Activated CD8-positive, alpha-beta memory T cell treated with anti-CD3 and anti-CD28 coated beads, Interleukin-2, amount 10 ng/mL, durations not matched to agents 7 days and 5 days (primary cell): ENCODE measurements at regions not wholly inside any gene's neighbourhood (a gene's known extent, or its start where the extent isn't known, plus 50 kb on each side); places are given as distances from the start of the nearest gene placed in this dataset.

ENCODE experiments used
- ATAC-seq: fragments of 150-1000 bp; cut with Tn5 transposase; one replicate; pipeline ENCODE4 v1.10.0; 2021; ENCODE audit warnings: moderate library complexity
- CTCF ChIA-PET: fragments of 350-600 bp; sonication (Branson Sonifier 250); formaldehyde crosslinking; loops from one replicate; lab custom pipeline; 2021; ENCODE audit warnings: antibody characterized with exemption; lab: Charles Lee
- DNase-seq: peaks from one replicate; pipeline ENCODE4 v3.0.0-alpha.2; 2020
- H3K27ac Mint-ChIP-seq: one replicate; pipeline ENCODE4 v1.8.0; 2021; ENCODE audit warnings: mild to moderate bottlenecking, mixed read lengths
- H3K27me3 Mint-ChIP-seq: one replicate; pipeline ENCODE4 v1.8.0; 2021; ENCODE audit warnings: mixed read lengths
- H3K36me3 Mint-ChIP-seq: one replicate; pipeline ENCODE4 v1.8.0; 2021; ENCODE audit warnings: mild to moderate bottlenecking, mixed read lengths
- H3K4me1 Mint-ChIP-seq: one replicate; pipeline ENCODE4 v1.8.0; 2021; ENCODE audit warnings: mixed read lengths
- H3K4me3 Mint-ChIP-seq: one replicate; pipeline ENCODE4 v1.8.0; 2021; ENCODE audit warnings: mild to moderate bottlenecking, moderate library complexity, mixed read lengths
- H3K9me3 Mint-ChIP-seq: one replicate; pipeline ENCODE4 v1.8.0; 2022; ENCODE audit warnings: low read depth, mixed read lengths

DNA sequence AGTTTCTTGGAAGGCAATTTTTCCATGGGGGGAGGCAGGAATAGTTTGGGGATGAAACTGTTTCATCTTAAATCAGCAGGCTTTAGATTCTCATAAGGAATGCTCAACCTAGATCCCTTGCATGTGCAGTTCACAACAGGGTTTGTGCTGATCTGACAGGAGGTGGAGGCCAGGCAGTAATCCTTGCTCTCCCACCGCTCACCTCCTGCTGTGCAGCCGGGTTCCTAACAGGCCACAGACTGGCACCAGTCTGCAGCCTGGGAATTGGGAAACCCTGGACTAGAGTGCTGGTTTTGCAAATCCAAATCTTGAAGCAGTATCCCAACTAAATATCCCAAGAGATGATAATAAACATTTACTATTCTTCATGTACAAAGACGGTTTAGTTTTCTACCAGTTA lies 256.3 kb upstream of the TMCO5A start:
- no peaks in the 10 kb centered on the region for H3K27me3 Mint-ChIP-seq
- no peak overlapping the region for H3K4me3 Mint-ChIP-seq
- H3K9me3 Mint-ChIP-seq, result no peaks in the 10 kb centered on the region
- DNase-seq, result no peak
- H3K36me3 Mint-ChIP-seq, result no peaks in the 10 kb centered on the region
- no peaks in the 10 kb centered on the region for H3K4me1 Mint-ChIP-seq
- no peak overlapping the region for H3K27ac Mint-ChIP-seq
- CTCF ChIA-PET, result no interaction called here
- no peak for ATAC-seq

DNA sequence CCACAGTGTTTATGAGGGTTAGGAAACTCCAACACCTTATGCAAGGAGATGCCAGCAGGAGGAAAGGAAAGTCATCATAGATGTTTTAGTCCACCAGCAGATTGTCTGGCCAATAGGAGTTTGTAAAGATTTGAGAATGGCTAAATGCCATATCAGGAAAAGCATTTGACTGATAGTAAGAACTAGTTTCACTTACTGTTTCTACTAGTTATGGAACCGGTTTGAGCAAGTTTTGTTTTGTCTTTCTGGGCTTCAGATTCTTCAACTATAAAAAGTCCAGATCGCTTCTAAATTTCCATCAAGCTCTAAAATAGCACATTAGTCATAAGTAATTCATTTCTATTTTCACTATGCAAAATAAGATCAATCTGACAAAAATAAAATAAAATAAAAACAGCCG lies 254.8 kb upstream of the TMCO5A start:
- DNase-seq (no peak), ATAC-seq (no peak)
- H3K4me1 Mint-ChIP-seq, result no peaks in the 10 kb centered on the region
- H3K36me3 Mint-ChIP-seq, result no peaks in the 10 kb centered on the region
- no peak overlapping the region for H3K27ac Mint-ChIP-seq
- H3K9me3 Mint-ChIP-seq, result no peaks in the 10 kb centered on the region
- H3K27me3 Mint-ChIP-seq, result no peaks in the 10 kb centered on the region
- H3K4me3 Mint-ChIP-seq, result no peak overlapping the region
- CTCF ChIA-PET, result no interaction called here

DNA sequence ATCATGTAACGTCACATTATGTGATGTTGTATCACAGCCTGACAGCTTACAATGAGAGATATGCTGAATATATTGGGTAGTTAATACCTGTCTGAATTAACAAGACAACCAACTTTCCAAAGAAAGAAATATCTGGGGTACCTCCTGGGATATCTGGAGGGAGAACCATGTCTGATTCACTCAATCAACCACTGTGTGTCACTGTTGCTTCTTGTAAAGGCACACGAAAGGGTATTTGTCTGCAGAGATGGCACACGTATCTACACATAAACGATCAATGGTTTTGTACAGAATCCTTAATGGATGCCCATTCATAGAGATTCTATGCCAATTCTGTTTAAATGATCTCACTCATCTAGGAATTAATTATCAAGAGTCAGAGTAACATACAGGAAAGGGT lies 252.1 kb upstream of the TMCO5A start:
- H3K4me1 Mint-ChIP-seq, result no peaks in the 10 kb centered on the region
- ATAC-seq (no peak), DNase-seq (no peak)
- peaks cover 5% of the 10 kb centered on the region for H3K9me3 Mint-ChIP-seq
- no peak overlapping the region for H3K27ac Mint-ChIP-seq
- CTCF ChIA-PET, result no interaction called here
- no peak overlapping the region for H3K4me3 Mint-ChIP-seq
- H3K36me3 Mint-ChIP-seq, result no peaks in the 10 kb centered on the region
- H3K27me3 Mint-ChIP-seq, result no peaks in the 10 kb centered on the region

DNA sequence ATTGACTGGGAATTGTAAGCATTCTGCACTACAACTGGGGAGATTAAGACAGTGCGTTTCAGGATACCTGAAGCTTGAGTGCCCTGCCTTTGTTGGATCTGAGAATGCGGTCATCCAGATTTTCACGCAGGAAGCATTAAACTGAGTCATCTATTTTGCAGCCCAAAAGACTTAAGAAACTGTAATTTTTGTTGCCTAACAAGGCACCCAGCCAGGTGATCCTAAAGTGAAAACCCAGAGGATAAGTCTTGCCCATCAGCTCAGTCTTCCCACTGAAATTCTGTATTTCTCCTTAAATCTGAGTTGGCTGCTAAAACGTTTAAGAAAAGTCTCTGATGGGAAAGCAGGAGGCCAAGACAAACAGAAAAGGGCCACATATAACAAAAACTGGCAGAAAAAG lies 242.5 kb upstream of the TMCO5A start:
- no peaks in the 10 kb centered on the region for H3K36me3 Mint-ChIP-seq
- DNase-seq, result no peak
- no peak overlapping the region for H3K4me3 Mint-ChIP-seq
- ATAC-seq, result no peak
- no peaks in the 10 kb centered on the region for H3K9me3 Mint-ChIP-seq
- no peaks in the 10 kb centered on the region for H3K27me3 Mint-ChIP-seq
- CTCF ChIA-PET, result no interaction called here
- no peaks in the 10 kb centered on the region for H3K4me1 Mint-ChIP-seq
- H3K27ac Mint-ChIP-seq, result no peak overlapping the region

DNA sequence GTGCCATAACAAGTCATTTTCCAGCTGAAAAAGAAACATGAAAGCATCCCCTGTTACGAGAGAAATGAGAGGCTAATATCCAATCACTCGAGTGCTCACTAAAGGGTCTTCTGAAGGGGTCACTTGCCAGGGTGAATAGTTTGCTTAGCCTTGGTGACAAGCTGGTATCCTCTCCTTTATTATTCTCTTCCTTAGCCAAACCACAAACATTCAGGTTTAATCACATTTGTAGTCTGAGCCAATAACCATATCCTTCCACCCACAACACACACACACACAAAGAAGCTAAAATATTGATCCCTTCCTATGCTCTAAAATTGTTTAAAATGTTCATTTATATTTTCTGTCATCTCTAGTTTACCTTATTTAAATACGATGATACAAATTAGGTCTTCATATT lies 240.5 kb upstream of the TMCO5A start:
- CTCF ChIA-PET, result no interaction called here
- Mint-ChIP-seq H3K4me3 (no peak overlapping the region), H3K36me3 (no peaks in the 10 kb centered on the region), H3K4me1 (no peaks in the 10 kb centered on the region), H3K27me3 (no peaks in the 10 kb centered on the region), H3K27ac (no peak overlapping the region), H3K9me3 (no peaks in the 10 kb centered on the region)
- ATAC-seq, result no peak
- DNase-seq, result no peak

DNA sequence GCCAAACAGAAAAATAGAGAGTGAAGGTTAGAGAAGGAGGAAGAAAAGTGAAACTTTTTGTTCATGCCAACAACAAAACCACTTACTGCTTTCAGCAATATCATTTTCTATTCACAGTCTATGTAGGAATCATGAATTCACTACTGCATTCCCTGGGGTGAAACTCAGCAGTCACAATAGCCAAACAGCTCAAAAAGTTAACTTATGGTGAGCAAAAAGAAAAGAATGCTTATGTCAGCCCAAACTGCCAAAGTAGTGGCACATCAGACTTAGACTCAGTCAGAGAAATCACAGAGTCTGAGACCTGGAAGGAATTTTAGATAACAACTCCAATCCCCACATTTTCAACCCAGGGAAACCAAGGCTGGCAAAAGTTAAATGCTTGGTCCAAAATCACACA lies 238.7 kb upstream of the TMCO5A start:
- no peak for DNase-seq
- ATAC-seq, result no peak
- H3K36me3 Mint-ChIP-seq, result no peaks in the 10 kb centered on the region
- no peaks in the 10 kb centered on the region for H3K9me3 Mint-ChIP-seq
- H3K27ac Mint-ChIP-seq, result no peak overlapping the region
- no peaks in the 10 kb centered on the region for H3K4me1 Mint-ChIP-seq
- H3K27me3 Mint-ChIP-seq, result no peaks in the 10 kb centered on the region
- CTCF ChIA-PET, result no interaction called here
- no peak overlapping the region for H3K4me3 Mint-ChIP-seq

DNA sequence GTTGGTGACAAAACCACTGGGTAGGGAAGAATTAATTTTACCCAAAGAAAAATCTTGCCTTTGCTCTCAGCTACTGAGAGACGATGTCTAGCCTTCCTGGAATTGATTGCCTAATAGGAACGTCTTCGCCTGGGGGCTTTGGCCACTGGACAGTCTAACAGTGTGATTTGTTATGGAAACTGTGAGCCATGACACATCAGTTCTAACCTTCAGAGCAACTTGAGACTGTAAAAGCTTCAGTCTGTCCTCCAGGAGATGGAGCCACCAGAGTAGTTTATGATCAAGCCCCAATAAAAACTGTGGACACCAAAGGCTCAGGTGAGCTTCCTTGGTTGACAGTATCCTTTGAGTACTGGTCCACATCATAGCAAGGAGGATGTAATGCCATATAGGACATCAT lies 235.8 kb upstream of the TMCO5A start:
- ATAC-seq (no peak), DNase-seq (no peak)
- H3K36me3 Mint-ChIP-seq, result no peaks in the 10 kb centered on the region
- H3K27ac Mint-ChIP-seq, result no peak overlapping the region
- no peaks in the 10 kb centered on the region for H3K27me3 Mint-ChIP-seq
- CTCF ChIA-PET, result no interaction called here
- H3K9me3 Mint-ChIP-seq, result no peaks in the 10 kb centered on the region
- no peaks in the 10 kb centered on the region for H3K4me1 Mint-ChIP-seq
- no peak overlapping the region for H3K4me3 Mint-ChIP-seq

DNA sequence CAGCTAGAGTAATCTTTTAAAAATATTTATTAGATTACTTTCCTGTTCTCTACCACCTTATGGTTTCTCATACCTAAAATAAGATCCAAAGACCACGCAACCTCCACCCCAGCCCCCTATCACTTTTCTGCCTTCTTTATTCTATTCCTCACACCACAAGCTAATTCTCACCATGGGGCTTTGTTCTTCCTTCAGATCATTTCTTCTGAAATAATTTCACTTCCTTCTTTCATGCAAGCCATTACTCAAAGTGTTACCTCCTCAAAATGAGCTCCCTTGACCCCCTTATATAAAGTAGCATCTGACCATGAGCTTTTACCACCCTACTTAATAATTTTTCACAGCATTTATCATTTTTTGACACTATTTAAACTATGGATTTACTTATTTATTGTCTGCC lies 233.2 kb upstream of the TMCO5A start:
- no peaks in the 10 kb centered on the region for H3K9me3 Mint-ChIP-seq
- no peaks in the 10 kb centered on the region for H3K4me1 Mint-ChIP-seq
- ATAC-seq (no peak), DNase-seq (no peak)
- H3K27ac Mint-ChIP-seq, result no peak overlapping the region
- H3K36me3 Mint-ChIP-seq, result no peaks in the 10 kb centered on the region
- CTCF ChIA-PET, result no interaction called here
- no peak overlapping the region for H3K4me3 Mint-ChIP-seq
- H3K27me3 Mint-ChIP-seq, result no peaks in the 10 kb centered on the region

DNA sequence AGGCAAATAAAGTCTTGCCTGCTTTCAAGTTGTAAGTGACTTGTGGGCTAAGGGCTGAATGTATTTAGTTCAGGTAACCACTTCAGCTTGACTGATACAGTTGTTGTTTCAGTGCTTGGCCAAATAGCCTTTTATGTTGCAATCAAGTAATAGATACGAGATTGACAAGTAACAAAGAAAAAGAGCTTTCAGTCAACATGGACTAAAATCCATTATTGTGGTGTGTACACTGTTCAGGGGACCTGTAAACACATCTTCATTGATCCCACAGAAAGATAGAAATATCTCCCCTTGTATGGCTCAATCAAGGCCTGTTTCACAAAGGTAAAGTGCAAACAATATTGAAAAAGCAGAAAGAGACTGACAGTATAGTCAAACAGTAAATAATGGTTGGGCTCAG lies 224.8 kb upstream of the TMCO5A start:
- Mint-ChIP-seq H3K27ac (no peak overlapping the region), H3K36me3 (no peaks in the 10 kb centered on the region), H3K4me3 (no peak overlapping the region), H3K27me3 (no peaks in the 10 kb centered on the region), H3K9me3 (no peaks in the 10 kb centered on the region), H3K4me1 (no peaks in the 10 kb centered on the region)
- ATAC-seq (no peak), DNase-seq (no peak)
- CTCF ChIA-PET, result no interaction called here

DNA sequence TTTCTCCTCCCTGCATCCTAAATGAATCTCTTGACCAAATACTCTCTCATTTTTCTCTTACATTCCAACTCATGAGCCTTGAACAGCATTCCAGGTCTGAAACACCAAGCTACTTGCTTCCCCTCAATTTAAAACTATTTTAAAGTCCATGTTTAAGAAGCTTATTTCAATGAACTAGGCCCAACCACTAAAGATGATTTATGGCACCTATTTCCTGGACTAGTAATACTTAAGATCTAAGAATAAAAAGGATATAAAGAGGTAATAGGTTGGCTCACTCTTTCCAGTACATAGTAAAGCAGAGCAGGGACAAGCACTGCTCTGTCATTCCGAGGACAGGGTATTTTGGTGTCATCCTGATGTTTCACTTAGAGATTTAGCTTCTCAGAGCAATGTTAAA lies 219.3 kb upstream of the TMCO5A start:
- no peaks in the 10 kb centered on the region for H3K36me3 Mint-ChIP-seq
- CTCF ChIA-PET, result no interaction called here
- no peak overlapping the region for H3K27ac Mint-ChIP-seq
- DNase-seq (no peak), ATAC-seq (no peak)
- no peak overlapping the region for H3K4me3 Mint-ChIP-seq
- no peaks in the 10 kb centered on the region for H3K4me1 Mint-ChIP-seq
- no peaks in the 10 kb centered on the region for H3K27me3 Mint-ChIP-seq
- peaks cover 2% of the 10 kb centered on the region for H3K9me3 Mint-ChIP-seq

DNA sequence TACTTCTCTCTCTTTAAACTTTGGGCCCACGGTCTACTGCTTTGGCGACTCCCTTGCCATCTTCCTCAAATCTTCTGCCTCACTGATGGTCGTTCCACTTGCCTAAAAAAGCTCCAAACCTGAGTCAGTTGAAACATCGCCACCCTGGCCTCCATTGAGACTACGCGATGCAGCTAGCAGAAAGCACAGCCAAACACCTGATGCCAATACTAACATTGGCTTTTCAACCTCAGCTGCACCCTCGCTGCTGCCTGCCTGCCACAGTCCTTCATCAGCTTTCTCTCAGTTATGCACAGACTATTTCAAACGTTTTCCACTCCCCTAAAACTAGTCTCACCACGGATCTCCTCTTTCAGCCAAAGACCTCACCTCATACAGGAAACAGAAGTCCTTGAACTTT lies 214.2 kb upstream of the TMCO5A start:
- Mint-ChIP-seq H3K9me3 (peaks cover 2% of the 10 kb centered on the region), H3K36me3 (no peaks in the 10 kb centered on the region), H3K27ac (no peak overlapping the region), H3K27me3 (no peaks in the 10 kb centered on the region), H3K4me1 (no peaks in the 10 kb centered on the region), H3K4me3 (no peak overlapping the region)
- ATAC-seq, result no peak
- CTCF ChIA-PET, result no interaction called here
- DNase-seq, result no peak

DNA sequence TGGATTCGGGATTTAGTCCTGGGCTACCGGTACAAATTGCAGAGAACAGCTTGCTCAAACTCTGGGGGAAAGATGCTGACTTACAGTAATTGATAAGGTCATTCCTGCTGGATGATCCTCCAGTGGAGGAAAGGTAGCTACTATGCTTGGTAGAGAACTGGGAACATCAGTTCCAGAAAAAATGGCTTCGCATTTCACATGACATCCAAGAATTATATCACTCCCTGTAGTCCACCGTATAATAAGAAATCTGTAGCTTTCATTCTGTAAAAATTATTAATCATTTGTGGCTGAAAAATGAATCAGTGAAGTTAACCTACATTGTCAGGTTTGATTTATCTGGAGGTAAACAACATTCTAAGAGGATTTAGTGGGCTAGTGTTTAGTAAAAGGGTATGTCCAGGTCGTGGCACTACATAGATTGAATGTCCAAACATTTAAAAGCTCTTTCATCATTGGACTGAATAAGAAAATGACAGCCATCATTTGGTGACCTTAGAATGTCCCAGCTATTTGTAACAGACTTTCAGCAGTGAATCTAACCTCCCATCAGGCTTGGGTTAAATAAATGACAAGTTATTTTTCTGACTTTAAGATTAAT lies 203.2 kb upstream of the TMCO5A start:
- H3K36me3 Mint-ChIP-seq, result no peaks in the 10 kb centered on the region
- H3K27ac Mint-ChIP-seq, result no peak overlapping the region
- no peak overlapping the region for H3K4me3 Mint-ChIP-seq
- ATAC-seq (no peak), DNase-seq (no peak)
- CTCF ChIA-PET, result no interaction called here
- no peaks in the 10 kb centered on the region for H3K4me1 Mint-ChIP-seq
- no peaks in the 10 kb centered on the region for H3K9me3 Mint-ChIP-seq
- no peaks in the 10 kb centered on the region for H3K27me3 Mint-ChIP-seq

DNA sequence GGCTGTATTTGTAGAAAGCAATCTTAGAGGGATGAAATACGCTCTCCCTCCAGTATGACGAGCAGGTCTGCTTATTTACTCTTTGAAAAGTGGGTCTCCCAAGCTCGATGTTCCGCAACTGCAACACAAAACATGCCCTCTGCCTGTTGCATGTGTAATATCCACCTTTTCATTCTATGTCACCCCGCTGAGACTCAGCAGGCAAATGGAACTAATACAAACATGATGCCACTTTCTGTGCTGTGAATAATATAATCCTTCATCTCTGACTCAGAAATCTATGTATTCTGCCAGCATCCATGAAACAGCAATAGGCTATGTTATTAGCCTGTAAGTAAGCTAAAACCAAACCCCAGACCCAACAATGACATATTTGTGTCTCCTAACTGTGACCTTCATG lies 200.8 kb upstream of the TMCO5A start:
- H3K27me3 Mint-ChIP-seq, result no peaks in the 10 kb centered on the region
- no peak for DNase-seq
- no peak overlapping the region for H3K4me3 Mint-ChIP-seq
- H3K9me3 Mint-ChIP-seq, result no peaks in the 10 kb centered on the region
- no peak for ATAC-seq
- no peaks in the 10 kb centered on the region for H3K36me3 Mint-ChIP-seq
- CTCF ChIA-PET, result no interaction called here
- no peak overlapping the region for H3K27ac Mint-ChIP-seq
- H3K4me1 Mint-ChIP-seq, result no peaks in the 10 kb centered on the region

DNA sequence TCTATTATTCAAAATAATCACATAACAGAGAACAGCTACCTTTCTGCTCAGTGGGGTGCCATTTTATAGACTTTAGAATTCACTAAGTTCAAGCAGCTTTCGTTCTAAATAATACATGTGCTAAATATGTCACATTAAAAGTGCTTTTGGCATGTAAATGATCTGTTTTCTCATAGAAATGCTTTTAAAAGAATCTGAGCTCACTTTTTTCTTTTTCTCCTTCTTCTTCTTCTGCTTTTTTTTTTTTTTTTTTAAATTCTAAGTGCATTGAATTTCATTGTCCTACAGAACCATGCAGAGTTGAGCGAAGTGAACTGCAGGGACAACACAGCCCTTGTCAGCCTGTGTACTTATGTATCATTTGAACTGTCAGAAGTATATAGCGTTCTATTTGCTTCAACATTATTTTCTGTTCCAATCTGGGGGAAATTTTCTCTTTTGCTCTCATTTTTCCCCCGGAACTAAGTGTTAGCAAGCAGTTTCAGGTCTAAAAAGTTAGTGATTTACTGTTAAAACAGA lies 193.8 kb upstream of the TMCO5A start:
- Mint-ChIP-seq H3K36me3 (no peaks in the 10 kb centered on the region), H3K27me3 (peaks cover 2% of the 10 kb centered on the region), H3K4me1 (no peaks in the 10 kb centered on the region), H3K27ac (no peak overlapping the region), H3K4me3 (no peak overlapping the region), H3K9me3 (peaks cover 3% of the 10 kb centered on the region)
- DNase-seq (no peak), ATAC-seq (no peak)
- CTCF ChIA-PET, result interaction anchor here (0.7 kb wide), 1 partner anchor 804 kb away, joined by 4 read pairs; no protein-coding TSS in a partner anchor

DNA sequence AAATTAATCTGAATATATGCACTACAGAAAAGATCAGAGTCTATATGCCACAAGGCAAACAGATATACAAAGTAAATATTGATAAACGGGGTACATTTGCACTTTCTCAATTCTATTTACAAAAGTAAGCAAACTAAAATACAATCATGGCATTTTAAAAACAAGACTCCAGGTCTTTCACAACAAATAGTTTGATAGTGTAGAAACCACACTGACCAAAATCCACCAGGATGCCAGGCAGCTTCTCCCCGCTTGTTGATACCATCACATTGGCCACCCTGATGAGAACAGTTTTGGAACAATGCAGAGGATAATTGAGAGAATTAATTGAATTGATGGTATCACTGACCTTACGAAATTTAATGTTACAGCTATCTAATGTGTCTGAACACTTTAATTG lies 190.6 kb upstream of the TMCO5A start:
- Mint-ChIP-seq H3K36me3 (no peaks in the 10 kb centered on the region), H3K4me1 (no peaks in the 10 kb centered on the region), H3K27me3 (peaks cover 2% of the 10 kb centered on the region), H3K4me3 (no peak overlapping the region), H3K27ac (no peak overlapping the region), H3K9me3 (peaks cover 3% of the 10 kb centered on the region)
- ATAC-seq (no peak), DNase-seq (no peak)
- CTCF ChIA-PET, result no interaction called here
